ENCODE measurements at regions not wholly inside any gene's neighbourhood (a gene's known extent, or its start where the extent isn't known, plus 50 kb on each side); places are given as distances from the start of the nearest gene placed in this dataset.

GRCh38 chr5:66327008-66327407, 182.9 kb downstream of the SREK1 start:
- TF ChIP-seq GATA2 (IDR thresholded peaks at IDR 0.05; ENCODE audit: low read depth, low read length) (no peak), GATA3 (IDR thresholded peaks at IDR 0.05; ENCODE audit: low read depth, low read length) (no peak)

GRCh38 chr5:66329078-66329477, 185.0 kb downstream of the SREK1 start:
- TF ChIP-seq GATA3 (IDR thresholded peaks at IDR 0.05; ENCODE audit: low read depth, low read length), result no peak
- TF ChIP-seq GATA2 (IDR thresholded peaks at IDR 0.05; ENCODE audit: low read depth, low read length), result no peak

DNA sequence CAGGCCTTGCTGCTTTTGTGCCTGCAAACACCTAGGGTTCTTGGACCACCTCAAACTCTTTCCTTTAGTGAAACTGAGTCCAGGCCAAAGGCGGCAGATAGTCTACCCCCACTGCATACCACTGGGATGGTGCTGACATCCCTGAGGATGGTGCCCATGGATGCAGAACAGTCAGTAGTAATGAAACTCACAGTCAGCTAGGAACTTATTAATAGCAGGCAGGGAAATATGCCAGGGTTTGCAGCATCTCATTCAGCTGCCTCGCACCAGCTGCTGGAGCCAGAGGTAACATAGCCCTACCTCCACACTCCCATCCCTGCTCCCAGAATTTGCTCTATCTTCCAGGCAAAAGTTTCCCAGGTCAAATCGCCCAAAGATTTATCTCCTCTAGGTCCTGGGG, 189.1 kb downstream of the SREK1 start:
- TF ChIP-seq GATA3 (IDR thresholded peaks at IDR 0.05; ENCODE audit: low read depth, low read length) (no peak), GATA2 (IDR thresholded peaks at IDR 0.05; ENCODE audit: low read depth, low read length) (no peak)

DNA sequence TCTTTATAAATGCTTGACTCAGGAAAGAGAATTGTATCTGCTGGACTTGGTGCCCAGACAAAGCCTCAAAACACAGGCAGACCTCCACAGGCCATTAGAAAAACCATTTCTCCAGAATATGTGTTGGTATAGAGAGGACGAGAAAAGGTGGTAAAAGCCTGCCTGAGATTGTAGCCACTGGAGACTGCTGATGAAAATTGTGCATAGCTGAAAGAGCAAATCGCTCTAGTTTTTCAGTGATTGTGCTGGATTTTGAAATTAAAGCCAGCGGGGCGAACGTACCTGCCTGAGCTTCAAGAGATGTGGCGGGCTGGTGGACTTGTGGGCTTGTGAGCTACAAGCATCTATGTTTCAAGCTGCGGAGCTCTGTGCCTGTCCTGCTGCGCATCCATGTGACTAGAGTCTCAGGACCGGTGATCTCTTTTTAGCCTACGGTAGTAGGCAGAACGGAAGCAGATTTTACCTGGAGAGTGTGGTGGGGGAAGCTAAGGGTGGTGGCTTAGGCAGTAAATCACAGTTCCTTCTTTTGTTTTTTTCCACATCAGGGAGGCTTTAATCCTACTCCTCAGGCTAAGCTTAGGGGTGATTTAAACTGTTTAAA, 193.6 kb downstream of the SREK1 start:
- no peak for TF ChIP-seq GATA2 (IDR thresholded peaks at IDR 0.05; ENCODE audit: low read depth, low read length)

GRCh38 chr5:66338828-66339227, 194.7 kb downstream of the SREK1 start:
- no peak for TF ChIP-seq GATA3 (IDR thresholded peaks at IDR 0.05; ENCODE audit: low read depth, low read length)
- TF ChIP-seq GATA2 (IDR thresholded peaks at IDR 0.05; ENCODE audit: low read depth, low read length), result no peak

DNA sequence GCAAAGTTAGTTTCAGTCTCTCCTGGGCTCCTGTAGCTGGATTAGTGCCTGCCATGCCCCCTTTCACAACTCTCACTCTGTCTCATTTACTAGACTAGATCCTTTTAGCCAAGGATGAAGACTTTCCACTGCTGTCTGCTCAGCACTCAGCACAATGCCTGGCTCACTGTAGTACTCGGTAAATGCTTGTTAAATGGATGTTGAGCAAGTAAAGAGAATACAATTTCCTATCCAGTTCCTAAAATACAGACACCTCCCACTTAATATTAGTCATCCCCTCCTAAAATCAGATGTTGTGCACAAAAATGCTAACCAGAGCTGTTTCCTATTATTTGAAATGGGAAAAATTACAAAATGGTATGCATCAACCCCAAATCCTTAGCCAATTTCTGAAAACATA, 195.8 kb downstream of the SREK1 start:
- TF ChIP-seq GATA3 (IDR thresholded peaks at IDR 0.05; ENCODE audit: low read depth, low read length) (no peak), GATA2 (IDR thresholded peaks at IDR 0.05; ENCODE audit: low read depth, low read length) (no peak)

DNA sequence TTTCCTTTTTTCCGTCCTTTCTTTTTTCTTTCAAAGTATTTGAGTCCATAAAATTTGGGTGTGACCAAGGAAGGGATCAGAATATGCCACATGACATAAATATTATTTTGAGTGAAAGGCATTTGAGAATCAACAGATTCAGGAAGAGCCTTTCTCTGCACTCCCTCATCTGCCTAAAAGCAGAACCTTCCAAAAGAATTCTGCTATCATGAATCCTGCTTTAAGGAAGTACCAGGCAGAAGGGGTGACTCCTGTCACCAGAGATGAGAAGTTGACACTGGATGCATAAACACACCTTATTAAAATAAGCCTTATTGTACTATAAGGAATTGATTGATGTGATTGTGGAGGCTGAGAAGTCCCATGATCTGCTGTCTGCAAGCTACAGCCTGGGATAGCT, 196.7 kb downstream of the SREK1 start:
- TF ChIP-seq GATA2 (IDR thresholded peaks at IDR 0.05; ENCODE audit: low read depth, low read length) (no peak), GATA3 (IDR thresholded peaks at IDR 0.05; ENCODE audit: low read depth, low read length) (no peak)

GRCh38 chr5:66342341-66342880, 198.3 kb downstream of the SREK1 start:
- TF ChIP-seq GATA2 (IDR thresholded peaks at IDR 0.05; ENCODE audit: low read depth, low read length) (no peak), GATA3 (IDR thresholded peaks at IDR 0.05; ENCODE audit: low read depth, low read length) (no peak)

- TF ChIP-seq GATA2 (IDR thresholded peaks at IDR 0.05; ENCODE audit: low read depth, low read length) (no peak), GATA3 (IDR thresholded peaks at IDR 0.05; ENCODE audit: low read depth, low read length) (no peak)
These were observed 199.4 kb downstream of the SREK1 start for GRCh38 chr5:66343370-66344071.

- TF ChIP-seq GATA2 (IDR thresholded peaks at IDR 0.05; ENCODE audit: low read depth, low read length), result peak; percentile 61
- no peak; the same call in 1 of the 2 replicates for TF ChIP-seq GATA3 (IDR thresholded peaks at IDR 0.05; ENCODE audit: low read depth, low read length)
These were observed 200.4 kb downstream of the SREK1 start for GRCh38 chr5:66344544-66344943.

- TF ChIP-seq GATA2 (IDR thresholded peaks at IDR 0.05; ENCODE audit: low read depth, low read length) (no peak), GATA3 (IDR thresholded peaks at IDR 0.05; ENCODE audit: low read depth, low read length) (no peak)
These were observed 201.2 kb downstream of the SREK1 start for GRCh38 chr5:66345281-66345680.

GRCh38 chr5:66346869-66347268, 202.8 kb downstream of the SREK1 start:
- TF ChIP-seq GATA2 (IDR thresholded peaks at IDR 0.05; ENCODE audit: low read depth, low read length), result peak; percentile 89
- peak; percentile 48; the same call in 1 of the 2 replicates for TF ChIP-seq GATA3 (IDR thresholded peaks at IDR 0.05; ENCODE audit: low read depth, low read length)

GRCh38 chr5:66348387-66349125, 204.5 kb downstream of the SREK1 start:
- TF ChIP-seq GATA2 (IDR thresholded peaks at IDR 0.05; ENCODE audit: low read depth, low read length), result no peak
- no peak for TF ChIP-seq GATA3 (IDR thresholded peaks at IDR 0.05; ENCODE audit: low read depth, low read length)

DNA sequence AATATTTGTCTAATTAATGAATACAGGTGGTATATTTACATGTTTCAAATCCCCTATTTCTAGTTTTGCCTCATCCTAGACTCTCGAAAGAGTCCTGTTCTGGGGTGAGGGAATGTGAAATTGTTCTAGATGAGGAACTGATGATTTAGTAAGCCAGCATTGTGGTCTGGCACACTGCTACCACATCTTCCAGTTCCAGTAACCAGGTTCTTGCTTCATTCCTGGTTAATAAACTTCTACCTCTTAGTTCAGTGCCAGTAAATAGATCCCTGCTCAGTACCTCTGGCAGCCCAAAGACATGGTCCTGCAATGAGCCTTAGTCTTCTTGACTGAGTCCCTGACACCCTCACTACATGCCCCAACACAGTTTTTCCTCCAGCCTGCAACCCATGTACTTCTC, 207.7 kb downstream of the SREK1 start:
- TF ChIP-seq GATA2 (IDR thresholded peaks at IDR 0.05; ENCODE audit: low read depth, low read length) (no peak), GATA3 (IDR thresholded peaks at IDR 0.05; ENCODE audit: low read depth, low read length) (no peak)
